HepG2 (cell line): ENCODE measurements at regions not wholly inside any gene's neighbourhood (a gene's known extent, or its start where the extent isn't known, plus 50 kb on each side); places are given as distances from the start of the nearest gene placed in this dataset.

Source experiments
- FOXA1 ChIP-seq, 2 experiments: fragments of 450-650 bp in 1 of 2; sonication (generic) in 1 of 2; formaldehyde crosslinking in 1 of 2; IDR thresholded peaks; 2 replicates each; pipeline versions ENCODE4 v1.4.0 to v1.6.1; 2016 to 2020; ENCODE audit warnings: missing genetic modification reagents in 1 of 2
- FOXA3 ChIP-seq: IDR thresholded peaks from 2 replicates; pipeline ENCODE4 v1.6.1; 2016; ENCODE audit warnings: missing genetic modification reagents, missing compliant biosample characterization
- PHF20 ChIP-seq: sonication (generic); formaldehyde crosslinking; IDR thresholded peaks from 2 replicates; pipeline ENCODE4 v1.5.0; 2020; ENCODE audit warnings: mild to moderate bottlenecking, missing genetic modification reagents
- ZBTB1 ChIP-seq: sonication (generic); formaldehyde crosslinking; IDR thresholded peaks from 2 replicates; pipeline ENCODE4 v1.4.0; 2020; ENCODE audit warnings: missing genetic modification reagents, borderline replicate concordance
- ZFP37 ChIP-seq: sonication (generic); formaldehyde crosslinking; IDR thresholded peaks from 2 replicates; pipeline ENCODE4 v1.4.0; 2020; ENCODE audit warnings: missing genetic modification reagents, borderline replicate concordance
- ZFX ChIP-seq: sonication (generic); formaldehyde crosslinking; IDR thresholded peaks from 2 replicates; pipeline ENCODE4 v1.4.0; 2020; ENCODE audit warnings: mild to moderate bottlenecking, low read depth, missing genetic modification reagents, moderate library complexity
- TF ChIP-seq, protein P1 (sequence below): sonication (generic); formaldehyde crosslinking; IDR thresholded peaks from 2 replicates; pipeline ENCODE4 v1.5.0; 2020; ENCODE audit warnings: missing genetic modification reagents
- TF ChIP-seq, protein P2 (sequence below): sonication (generic); formaldehyde crosslinking; IDR thresholded peaks from 2 replicates; pipeline ENCODE4 v1.4.0; 2020; ENCODE audit warnings: mild to moderate bottlenecking, missing genetic modification reagents

DNA sequence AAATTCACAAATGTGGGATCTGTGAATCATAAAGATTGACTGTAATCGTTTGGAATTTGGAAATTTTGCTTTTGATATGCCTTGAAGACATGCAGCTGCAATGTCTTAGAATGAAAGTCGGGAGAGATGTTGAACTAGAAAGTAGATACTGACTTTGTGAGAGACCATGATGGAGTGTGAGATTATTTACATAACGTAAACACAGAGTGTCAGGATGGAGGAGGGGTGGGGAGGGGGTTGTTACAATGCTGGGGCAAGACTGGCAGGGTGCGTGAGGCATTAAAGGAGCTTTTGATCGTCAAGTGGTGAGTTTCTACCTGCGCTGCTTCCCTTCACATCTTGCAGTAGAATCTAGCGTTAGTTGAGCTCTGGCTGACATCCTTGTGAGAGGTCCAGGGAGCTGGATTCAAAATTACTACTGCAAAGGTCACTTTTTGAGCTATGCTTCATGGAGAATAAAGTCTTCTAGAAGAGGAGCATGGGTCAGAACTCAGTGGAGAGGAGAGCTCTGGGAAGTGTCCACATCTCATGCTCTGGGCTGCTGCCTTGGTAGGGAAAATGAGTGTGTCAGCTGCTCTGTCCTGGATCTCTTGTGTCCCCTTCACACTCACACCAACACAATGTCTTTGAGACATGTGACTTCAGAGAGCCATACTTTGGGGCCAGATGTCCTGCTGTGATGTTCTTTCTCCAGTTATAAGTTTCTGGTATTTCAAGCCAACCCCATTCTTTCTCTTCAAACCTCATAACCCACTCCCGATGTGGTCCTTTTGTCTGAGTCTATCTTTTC, 105.2 kb upstream of the CITED2 start (continued):
- TF ChIP-seq ZFX (CRISPR knock-in tag) (no peak), FOXA1 (IDR thresholded peaks at IDR 0.05) (no peak), FOXA1 (CRISPR knock-in tag; IDR thresholded peaks at IDR 0.05) (peak; percentile 33), FOXA3 (CRISPR knock-in tag) (peak; percentile 51; the same call in 1 of the 2 replicates), PHF20 (CRISPR knock-in tag) (peak; percentile 30; the same call in 1 of the 2 replicates), ZBTB1 (CRISPR knock-in tag) (no peak), ZFP37 (CRISPR knock-in tag) (no peak)
- TF ChIP-seq, protein P1, sequence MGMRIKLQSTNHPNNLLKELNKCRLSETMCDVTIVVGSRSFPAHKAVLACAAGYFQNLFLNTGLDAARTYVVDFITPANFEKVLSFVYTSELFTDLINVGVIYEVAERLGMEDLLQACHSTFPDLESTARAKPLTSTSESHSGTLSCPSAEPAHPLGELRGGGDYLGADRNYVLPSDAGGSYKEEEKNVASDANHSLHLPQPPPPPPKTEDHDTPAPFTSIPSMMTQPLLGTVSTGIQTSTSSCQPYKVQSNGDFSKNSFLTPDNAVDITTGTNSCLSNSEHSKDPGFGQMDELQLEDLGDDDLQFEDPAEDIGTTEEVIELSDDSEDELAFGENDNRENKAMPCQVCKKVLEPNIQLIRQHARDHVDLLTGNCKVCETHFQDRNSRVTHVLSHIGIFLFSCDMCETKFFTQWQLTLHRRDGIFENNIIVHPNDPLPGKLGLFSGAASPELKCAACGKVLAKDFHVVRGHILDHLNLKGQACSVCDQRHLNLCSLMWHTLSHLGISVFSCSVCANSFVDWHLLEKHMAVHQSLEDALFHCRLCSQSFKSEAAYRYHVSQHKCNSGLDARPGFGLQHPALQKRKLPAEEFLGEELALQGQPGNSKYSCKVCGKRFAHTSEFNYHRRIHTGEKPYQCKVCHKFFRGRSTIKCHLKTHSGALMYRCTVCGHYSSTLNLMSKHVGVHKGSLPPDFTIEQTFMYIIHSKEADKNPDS (CRISPR knock-in tag), result no peak
- TF ChIP-seq, protein P2, sequence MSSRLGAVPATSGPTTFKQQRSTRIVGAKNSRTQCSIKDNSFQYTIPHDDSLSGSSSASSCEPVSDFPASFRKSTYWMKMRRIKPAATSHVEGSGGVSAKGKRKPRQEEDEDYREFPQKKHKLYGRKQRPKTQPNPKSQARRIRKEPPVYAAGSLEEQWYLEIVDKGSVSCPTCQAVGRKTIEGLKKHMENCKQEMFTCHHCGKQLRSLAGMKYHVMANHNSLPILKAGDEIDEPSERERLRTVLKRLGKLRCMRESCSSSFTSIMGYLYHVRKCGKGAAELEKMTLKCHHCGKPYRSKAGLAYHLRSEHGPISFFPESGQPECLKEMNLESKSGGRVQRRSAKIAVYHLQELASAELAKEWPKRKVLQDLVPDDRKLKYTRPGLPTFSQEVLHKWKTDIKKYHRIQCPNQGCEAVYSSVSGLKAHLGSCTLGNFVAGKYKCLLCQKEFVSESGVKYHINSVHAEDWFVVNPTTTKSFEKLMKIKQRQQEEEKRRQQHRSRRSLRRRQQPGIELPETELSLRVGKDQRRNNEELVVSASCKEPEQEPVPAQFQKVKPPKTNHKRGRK (CRISPR knock-in tag), result 0 out of 2 replicates have a peak, but pooled peaks have one; percentile 27
